ENCODE measurements at regions not wholly inside any gene's neighbourhood (a gene's known extent, or its start where the extent isn't known, plus 50 kb on each side); places are given as distances from the start of the nearest gene placed in this dataset.

DNA sequence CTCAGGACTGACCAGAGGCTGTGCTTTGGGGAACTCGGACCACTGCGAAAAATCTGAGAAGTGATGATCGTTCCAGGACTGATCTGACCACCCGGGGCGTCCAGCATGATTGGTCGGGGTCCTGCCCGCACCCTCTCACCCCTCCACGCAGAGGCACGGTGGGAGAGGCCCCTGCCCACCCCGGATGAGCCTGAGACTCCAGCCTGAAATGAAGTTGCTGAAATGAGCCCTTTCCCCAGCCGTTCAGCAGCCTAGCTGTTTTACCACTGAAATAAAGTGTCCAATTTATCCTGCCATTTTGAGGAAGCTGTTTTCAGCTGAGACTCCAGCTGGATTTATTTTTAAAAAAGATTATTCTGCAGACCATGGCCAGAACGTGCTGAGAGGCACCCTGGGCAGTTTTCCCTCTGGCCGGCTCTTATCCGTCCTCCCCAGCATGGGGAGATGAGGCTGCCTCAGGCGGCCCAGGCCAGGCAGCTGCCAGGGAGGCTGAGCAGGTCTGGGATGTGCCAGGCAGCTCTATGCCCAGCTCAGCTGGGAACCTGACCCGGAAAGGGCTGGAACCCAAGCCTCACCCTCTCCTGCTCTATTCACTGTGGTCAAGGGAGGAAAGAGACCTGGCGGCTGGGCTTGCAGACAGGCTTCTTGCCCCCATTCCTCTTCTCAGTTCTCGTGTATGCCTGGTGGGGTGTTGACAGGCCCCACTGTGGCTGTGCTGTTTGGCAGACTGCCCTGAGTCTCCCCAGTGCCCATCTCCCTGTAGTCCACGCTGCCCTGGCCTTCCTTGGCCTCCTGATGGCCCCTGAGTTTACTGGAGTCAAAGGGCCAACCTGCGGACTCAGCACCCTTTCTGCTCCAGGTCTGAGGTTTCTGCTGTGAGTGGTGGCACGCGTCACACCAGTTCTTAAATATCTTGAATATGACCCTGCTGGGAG lies 161.0 kb upstream of the B3GAT1 start:
- Mint-ChIP-seq H3K36me3 (ENCODE audit: insufficient read depth in 1 of 3, low read depth in 3 of 3) (no peaks in the 10 kb centered on the region), H3K9me3 (no peaks in the 10 kb centered on the region), H3K27me3 (ENCODE audit: low read depth) (no peaks in the 10 kb centered on the region; the same call in 1 of the 2 replicates), H3K27ac (no peak overlapping the region), H3K4me3 (no peak overlapping the region), H3K4me1 (peaks cover 23 to 40% of the 10 kb centered on the region in 2 experiments)
- Histone ChIP-seq H3K9me3 (ENCODE audit: control insufficient read depth, low read depth, low read length) (no peaks in the 10 kb centered on the region), H3K4ac (ENCODE audit: low read depth, low read length) (no peak overlapping the region), H2BK120ac (ENCODE audit: low read depth, low read length, poor library complexity, severe bottlenecking) (no peak overlapping the region), H3K23ac (ENCODE audit: insufficient read length, low read depth, low read length) (no peak overlapping the region), H3K4me1 (ENCODE audit: insufficient read depth, low read length) (no peaks in the 10 kb centered on the region), H2BK12ac (ENCODE audit: insufficient read length, low read depth, low read length) (no peak overlapping the region), H3K14ac (ENCODE audit: insufficient read depth, low read length) (no peak overlapping the region), H2AFZ (ENCODE audit: low read length) (no peak overlapping the region), H3K4me2 (ENCODE audit: insufficient read depth, insufficient read length, low read length) (no peak overlapping the region), H3K27ac (ENCODE audit: insufficient read length, low read depth, low read length) (no peak overlapping the region), H3K79me2 (ENCODE audit: insufficient read depth, low read length) (no peaks in the 10 kb centered on the region), H4K5ac (ENCODE audit: insufficient read length, low read depth, low read length) (no peak overlapping the region), H3K27me3 (ENCODE audit: insufficient read depth, low read length) (no peaks in the 10 kb centered on the region), H4K91ac (ENCODE audit: insufficient read length, low read depth, low read length) (no peak overlapping the region), H4K8ac (replicated peaks; ENCODE audit: insufficient read length, low read depth, low read length) (no peak overlapping the region), H3K79me1 (ENCODE audit: insufficient read depth, low read depth, low read length, poor library complexity, severe bottlenecking) (no peaks in the 10 kb centered on the region), H3T11ph (ENCODE audit: low read length) (no peak overlapping the region), H2BK5ac (ENCODE audit: insufficient read length, low read length) (no peak overlapping the region), H2BK15ac (ENCODE audit: low read depth, low read length) (no peak overlapping the region), H2AK5ac (ENCODE audit: insufficient read length, low read length) (no peak overlapping the region), H3K18ac (ENCODE audit: insufficient read length, low read depth, low read length) (no peak overlapping the region), H3K23me2 (ENCODE audit: insufficient read length, low read depth, low read length, poor library complexity, severe bottlenecking) (no peaks in the 10 kb centered on the region), H3K9ac (ENCODE audit: extremely low read depth, insufficient read length, low read length) (no peak overlapping the region), H4K20me1 (ENCODE audit: control insufficient read depth, insufficient read depth, insufficient read length) (no peaks in the 10 kb centered on the region), H3K56ac (ENCODE audit: insufficient read length, low read depth, low read length) (no peak overlapping the region), H2BK20ac (ENCODE audit: low read depth, low read length, poor library complexity, severe bottlenecking) (no peak overlapping the region)
- TF ChIP-seq, protein P1, sequence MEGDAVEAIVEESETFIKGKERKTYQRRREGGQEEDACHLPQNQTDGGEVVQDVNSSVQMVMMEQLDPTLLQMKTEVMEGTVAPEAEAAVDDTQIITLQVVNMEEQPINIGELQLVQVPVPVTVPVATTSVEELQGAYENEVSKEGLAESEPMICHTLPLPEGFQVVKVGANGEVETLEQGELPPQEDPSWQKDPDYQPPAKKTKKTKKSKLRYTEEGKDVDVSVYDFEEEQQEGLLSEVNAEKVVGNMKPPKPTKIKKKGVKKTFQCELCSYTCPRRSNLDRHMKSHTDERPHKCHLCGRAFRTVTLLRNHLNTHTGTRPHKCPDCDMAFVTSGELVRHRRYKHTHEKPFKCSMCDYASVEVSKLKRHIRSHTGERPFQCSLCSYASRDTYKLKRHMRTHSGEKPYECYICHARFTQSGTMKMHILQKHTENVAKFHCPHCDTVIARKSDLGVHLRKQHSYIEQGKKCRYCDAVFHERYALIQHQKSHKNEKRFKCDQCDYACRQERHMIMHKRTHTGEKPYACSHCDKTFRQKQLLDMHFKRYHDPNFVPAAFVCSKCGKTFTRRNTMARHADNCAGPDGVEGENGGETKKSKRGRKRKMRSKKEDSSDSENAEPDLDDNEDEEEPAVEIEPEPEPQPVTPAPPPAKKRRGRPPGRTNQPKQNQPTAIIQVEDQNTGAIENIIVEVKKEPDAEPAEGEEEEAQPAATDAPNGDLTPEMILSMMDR (conservative IDR thresholded peaks at IDR 0.05) = no peak
- WGBS (ENCODE audit: extremely low coverage, insufficient read length, low lambda C conversion rate) = no CpG with 5 or more reads among the region's 22 CpGs
- DNase-seq = no peak
